ENCODE measurements at regions not wholly inside any gene's neighbourhood (a gene's known extent, or its start where the extent isn't known, plus 50 kb on each side); places are given as distances from the start of the nearest gene placed in this dataset.
A peak's percentile ranks its signal among the peaks of the same experiment; 100 is the strongest.

GRCh38 chr20:40583205-40583604 lies 105.8 kb downstream of the MAFB start:
- no peak for ATAC-seq (replicated peaks)
- no peak for DNase-seq
- H3K27ac Mint-ChIP-seq = no peak overlapping the region
- no peaks in the 10 kb centered on the region for H3K9me3 Mint-ChIP-seq
- H3K36me3 Mint-ChIP-seq (ENCODE audit: insufficient read depth) = no peaks in the 10 kb centered on the region
- H3K4me1 Mint-ChIP-seq (ENCODE audit: low read depth in 2 of 2) = no peaks in the 10 kb centered on the region
- peaks cover 16 to 38% of the 10 kb centered on the region in 2 donors for H3K27me3 Mint-ChIP-seq
- H3K4me3 Mint-ChIP-seq = no peak overlapping the region

- Mint-ChIP-seq H3K36me3 (ENCODE audit: insufficient read depth) (no peaks in the 10 kb centered on the region), H3K27ac (no peak overlapping the region), H3K4me3 (no peak overlapping the region), H3K4me1 (ENCODE audit: low read depth in 2 of 2) (no peaks in the 10 kb centered on the region), H3K27me3 (peaks cover 16 to 33% of the 10 kb centered on the region in 2 donors), H3K9me3 (no peaks in the 10 kb centered on the region)
- DNase-seq = no peak
- no peak for ATAC-seq (replicated peaks)
Measured at GRCh38 chr20:40582531-40582930, 106.5 kb downstream of the MAFB start.

DNA sequence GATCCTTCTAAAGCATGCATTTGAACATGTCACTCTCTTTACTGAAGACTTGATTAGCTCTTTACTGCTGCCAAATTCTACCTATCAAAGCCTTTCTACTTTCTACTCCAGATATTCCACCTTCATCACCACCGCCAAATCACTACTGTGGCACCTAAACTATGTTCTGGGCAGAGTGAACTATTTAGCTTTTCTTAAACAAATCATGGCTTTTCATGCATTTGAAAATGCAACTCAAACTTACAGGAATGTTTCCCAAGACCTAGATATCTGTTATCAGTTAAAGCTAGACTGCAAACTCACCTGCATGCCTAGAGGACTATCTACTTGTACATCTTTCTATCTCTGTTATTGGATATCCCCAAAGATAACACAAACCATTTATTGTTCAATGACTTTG lies 109.3 kb downstream of the MAFB start:
- Mint-ChIP-seq H3K4me3 (no peak overlapping the region), H3K27me3 (peaks cover 16% of the 10 kb centered on the region in 2 donors), H3K4me1 (ENCODE audit: low read depth in 2 of 2) (no peaks in the 10 kb centered on the region), H3K36me3 (ENCODE audit: insufficient read depth) (no peaks in the 10 kb centered on the region), H3K27ac (no peak overlapping the region), H3K9me3 (no peaks in the 10 kb centered on the region)
- no peak for ATAC-seq (replicated peaks)
- no peak for DNase-seq

DNA sequence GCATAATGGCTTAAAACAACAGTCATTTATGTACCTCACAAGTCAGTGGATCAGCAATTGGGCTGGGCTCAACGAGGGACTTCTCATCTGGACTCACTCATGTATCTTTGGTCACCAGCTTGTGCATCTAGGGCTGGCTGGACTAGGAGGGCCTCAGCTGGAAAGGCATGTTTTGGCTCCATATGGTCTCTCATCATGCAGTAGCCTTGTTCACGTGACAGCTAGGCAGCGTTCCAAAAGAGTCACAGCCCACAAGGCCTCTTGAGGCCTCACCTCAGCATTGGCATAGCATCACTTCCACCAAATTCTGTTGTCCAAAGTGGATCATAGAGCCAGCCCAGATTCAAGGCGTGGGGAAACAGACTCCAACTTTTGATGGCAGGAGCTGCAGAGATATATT lies 110.1 kb downstream of the MAFB start:
- no peaks in the 10 kb centered on the region for H3K9me3 Mint-ChIP-seq
- no peaks in the 10 kb centered on the region for H3K4me1 Mint-ChIP-seq (ENCODE audit: low read depth in 2 of 2)
- DNase-seq (no peak), ATAC-seq (replicated peaks) (no peak)
- no peaks in the 10 kb centered on the region for H3K36me3 Mint-ChIP-seq (ENCODE audit: insufficient read depth)
- no peak overlapping the region for H3K4me3 Mint-ChIP-seq
- peaks cover 16% of the 10 kb centered on the region in 2 donors for H3K27me3 Mint-ChIP-seq
- no peak overlapping the region for H3K27ac Mint-ChIP-seq

DNA sequence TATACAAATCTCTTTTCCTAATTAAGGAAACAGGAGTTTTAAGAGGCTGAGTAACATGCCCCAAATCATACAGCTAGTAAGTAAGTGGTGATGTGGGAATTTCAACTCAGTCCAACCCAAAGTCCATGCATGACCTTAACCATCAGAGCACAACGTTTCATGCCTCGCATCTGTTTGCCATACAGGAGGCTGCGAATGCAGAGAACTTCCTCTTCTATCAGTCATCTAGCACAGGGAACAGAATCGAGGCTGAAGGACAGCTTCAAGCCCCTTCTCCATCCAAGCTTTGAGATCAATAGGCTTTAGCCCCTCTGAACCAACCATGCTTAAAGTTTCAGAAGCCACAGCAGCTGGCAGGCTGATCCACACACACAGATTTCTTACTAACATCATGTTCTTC lies 113.2 kb downstream of the MAFB start:
- no peak for DNase-seq
- H3K36me3 Mint-ChIP-seq (ENCODE audit: insufficient read depth) = no peaks in the 10 kb centered on the region
- H3K9me3 Mint-ChIP-seq = no peaks in the 10 kb centered on the region
- ATAC-seq (replicated peaks) = no peak
- no peak overlapping the region for H3K4me3 Mint-ChIP-seq
- no peak overlapping the region for H3K27ac Mint-ChIP-seq
- no peaks in the 10 kb centered on the region for H3K4me1 Mint-ChIP-seq (ENCODE audit: low read depth in 2 of 2)
- H3K27me3 Mint-ChIP-seq = peaks cover 2 to 5% of the 10 kb centered on the region in 2 donors

- H3K4me3 Mint-ChIP-seq = no peak overlapping the region
- no peak for DNase-seq
- peaks cover 0 to 1% of the 10 kb centered on the region in 2 donors for H3K9me3 Mint-ChIP-seq
- H3K36me3 Mint-ChIP-seq (ENCODE audit: insufficient read depth) = no peaks in the 10 kb centered on the region
- H3K4me1 Mint-ChIP-seq (ENCODE audit: low read depth in 2 of 2) = no peaks in the 10 kb centered on the region
- no peak for ATAC-seq (replicated peaks)
- H3K27ac Mint-ChIP-seq = no peak overlapping the region
- peaks cover 0 to 21% of the 10 kb centered on the region in 2 donors for H3K27me3 Mint-ChIP-seq
Measured at GRCh38 chr20:40572251-40572650, 116.8 kb downstream of the MAFB start.

DNA sequence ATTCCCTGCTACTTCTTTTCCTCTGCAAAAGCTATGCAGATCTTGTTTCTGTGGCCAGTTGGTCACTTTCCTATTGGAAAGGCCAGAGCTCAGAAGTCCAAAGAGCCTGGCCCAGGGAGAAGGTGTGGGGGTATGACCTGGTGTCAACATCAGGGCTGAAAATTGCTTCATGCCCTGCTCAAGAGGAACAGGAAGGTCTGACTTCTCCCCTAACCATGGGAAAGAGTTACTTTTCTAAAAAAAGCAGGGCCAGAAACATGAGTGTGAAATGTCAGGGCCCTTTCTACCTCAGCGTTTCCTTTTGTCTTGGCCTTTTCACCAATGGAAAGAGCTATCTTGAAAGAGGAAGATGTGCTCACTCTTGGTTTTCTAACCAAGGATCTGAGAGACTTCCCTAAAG lies 117.4 kb downstream of the MAFB start:
- no peaks in the 10 kb centered on the region for H3K4me1 Mint-ChIP-seq (ENCODE audit: low read depth in 2 of 2)
- H3K27me3 Mint-ChIP-seq = peaks cover 0 to 27% of the 10 kb centered on the region in 2 donors
- no peak overlapping the region for H3K27ac Mint-ChIP-seq
- H3K4me3 Mint-ChIP-seq = no peak overlapping the region
- H3K36me3 Mint-ChIP-seq (ENCODE audit: insufficient read depth) = no peaks in the 10 kb centered on the region
- DNase-seq = no peak
- H3K9me3 Mint-ChIP-seq = peaks cover 0 to 1% of the 10 kb centered on the region in 2 donors
- ATAC-seq (replicated peaks) = no peak

DNA sequence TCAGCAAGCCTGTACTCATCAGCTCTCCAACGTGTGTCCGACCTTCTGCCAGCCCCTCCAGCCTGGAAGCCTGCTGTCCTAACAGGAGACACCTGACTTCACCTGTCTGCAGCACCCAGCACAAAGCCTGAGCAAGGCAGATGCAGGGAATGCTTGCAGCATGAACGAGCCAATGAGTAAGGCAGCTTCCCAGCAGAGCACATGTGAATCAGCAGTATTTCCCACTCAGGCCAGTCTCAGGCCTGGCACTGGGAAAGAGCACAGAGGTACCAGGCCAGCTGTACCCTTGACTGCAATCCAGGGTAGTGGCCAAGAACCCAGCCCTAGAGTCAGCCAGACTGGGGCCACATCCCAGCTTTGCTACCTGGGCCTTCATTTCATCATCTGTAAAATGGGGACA lies 120.8 kb downstream of the MAFB start:
- Mint-ChIP-seq H3K27ac (no peak overlapping the region), H3K36me3 (ENCODE audit: insufficient read depth) (no peaks in the 10 kb centered on the region), H3K4me1 (ENCODE audit: low read depth in 2 of 2) (no peaks in the 10 kb centered on the region), H3K27me3 (peaks cover 3 to 51% of the 10 kb centered on the region in 2 donors), H3K4me3 (no peak overlapping the region), H3K9me3 (peaks cover 0 to 1% of the 10 kb centered on the region in 2 donors)
- ATAC-seq (replicated peaks) (no peak), DNase-seq (no peak)

DNA sequence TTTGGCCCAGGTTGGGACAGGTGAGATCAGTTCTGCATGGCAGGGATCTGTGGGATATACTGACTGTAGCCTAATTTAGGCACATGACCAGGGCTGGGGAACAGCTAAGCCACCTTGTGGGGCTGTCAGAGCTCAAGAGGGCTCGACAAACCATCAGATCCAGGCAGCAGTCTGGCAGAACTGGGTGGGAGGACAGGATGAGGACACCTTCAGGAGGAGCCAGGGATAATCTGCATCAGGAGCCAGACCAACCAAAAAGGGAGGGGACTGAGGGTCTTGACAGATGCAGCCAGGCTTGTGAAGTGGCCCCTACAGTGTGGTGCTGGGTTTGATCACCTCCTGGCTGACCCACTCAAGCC lies 123.4 kb downstream of the MAFB start:
- no peak overlapping the region for H3K27ac Mint-ChIP-seq
- ATAC-seq (replicated peaks) = no peak

GRCh38 chr20:40565001-40565681 lies 123.9 kb downstream of the MAFB start:
- H3K27ac Mint-ChIP-seq = no peak overlapping the region
- peaks cover 14 to 76% of the 10 kb centered on the region in 2 donors for H3K27me3 Mint-ChIP-seq
- H3K4me3 Mint-ChIP-seq = no peak overlapping the region
- no peaks in the 10 kb centered on the region for H3K36me3 Mint-ChIP-seq (ENCODE audit: insufficient read depth)
- H3K4me1 Mint-ChIP-seq (ENCODE audit: low read depth in 2 of 2) = no peaks in the 10 kb centered on the region
- no peak for DNase-seq
- no peaks in the 10 kb centered on the region for H3K9me3 Mint-ChIP-seq
- ATAC-seq (replicated peaks) = no peak

More for the DNA sequence above, 123.4 kb downstream of the MAFB start:
- Mint-ChIP-seq H3K9me3 (peaks cover 0 to 1% of the 10 kb centered on the region in 2 donors), H3K36me3 (ENCODE audit: insufficient read depth) (no peaks in the 10 kb centered on the region), H3K4me1 (ENCODE audit: low read depth in 2 of 2) (no peaks in the 10 kb centered on the region), H3K27me3 (peaks cover 14 to 71% of the 10 kb centered on the region in 2 donors), H3K4me3 (no peak overlapping the region)
- DNase-seq = no peak

GRCh38 chr20:40563296-40563950 lies 125.6 kb downstream of the MAFB start:
- Mint-ChIP-seq H3K36me3 (ENCODE audit: insufficient read depth) (no peaks in the 10 kb centered on the region), H3K4me3 (no peak overlapping the region), H3K27me3 (peaks cover 14 to 65% of the 10 kb centered on the region in 2 donors), H3K9me3 (no peaks in the 10 kb centered on the region), H3K4me1 (ENCODE audit: low read depth in 2 of 2) (no peaks in the 10 kb centered on the region), H3K27ac (no peak overlapping the region)
- ATAC-seq (replicated peaks) (no peak), DNase-seq (no peak)

GRCh38 chr20:40562031-40562430 lies 127.0 kb downstream of the MAFB start:
- H3K36me3 Mint-ChIP-seq (ENCODE audit: insufficient read depth) = no peaks in the 10 kb centered on the region
- DNase-seq = no peak
- no peaks in the 10 kb centered on the region for H3K9me3 Mint-ChIP-seq
- no peak overlapping the region for H3K27ac Mint-ChIP-seq
- no peaks in the 10 kb centered on the region for H3K4me1 Mint-ChIP-seq (ENCODE audit: low read depth in 2 of 2)
- H3K4me3 Mint-ChIP-seq = no peak overlapping the region
- peak; percentile 37 for ATAC-seq (replicated peaks)
- H3K27me3 Mint-ChIP-seq = peaks cover 14 to 53% of the 10 kb centered on the region in 2 donors

- H3K4me3 Mint-ChIP-seq = no peak overlapping the region
Measured at GRCh38 chr20:40561187-40561586, 127.8 kb downstream of the MAFB start.

DNA sequence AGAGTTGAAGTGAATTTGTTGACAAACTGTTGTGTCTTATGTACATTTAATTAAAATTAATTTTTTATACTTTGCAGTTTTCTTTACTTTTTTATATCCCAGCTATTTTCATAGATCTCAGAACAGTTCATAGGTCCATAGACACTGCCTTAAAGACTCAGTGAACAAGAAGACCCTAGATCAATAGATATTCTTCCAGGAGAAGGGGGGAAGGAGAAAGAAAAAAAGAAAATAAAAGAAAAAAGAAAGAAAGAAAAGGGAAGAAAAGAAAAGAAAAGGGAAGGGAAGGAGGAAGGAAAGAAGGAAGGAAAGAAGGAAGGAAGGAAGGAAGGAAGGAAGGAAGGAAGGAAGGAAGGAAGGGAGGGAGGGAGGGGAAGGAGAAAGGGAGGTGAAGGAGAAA lies 130.8 kb downstream of the MAFB start:
- peaks cover 18 to 46% of the 10 kb centered on the region in 2 donors for H3K27me3 Mint-ChIP-seq
- peaks cover 4 to 12% of the 10 kb centered on the region in 2 donors for H3K9me3 Mint-ChIP-seq
- H3K4me3 Mint-ChIP-seq = no peak overlapping the region
- ATAC-seq (replicated peaks) (no peak), DNase-seq (no peak)
- H3K27ac Mint-ChIP-seq = no peak overlapping the region
- no peaks in the 10 kb centered on the region for H3K4me1 Mint-ChIP-seq (ENCODE audit: low read depth in 2 of 2)
- no peaks in the 10 kb centered on the region for H3K36me3 Mint-ChIP-seq (ENCODE audit: insufficient read depth)

More at GRCh38 chr20:40561187-40561586, 127.8 kb downstream of the MAFB start:
- ATAC-seq (replicated peaks) (no peak), DNase-seq (no peak)
- Mint-ChIP-seq H3K4me1 (ENCODE audit: low read depth in 2 of 2) (no peaks in the 10 kb centered on the region), H3K9me3 (no peaks in the 10 kb centered on the region), H3K27ac (no peak overlapping the region), H3K27me3 (peaks cover 14 to 46% of the 10 kb centered on the region in 2 donors), H3K36me3 (ENCODE audit: insufficient read depth) (no peaks in the 10 kb centered on the region)
